ENCODE measurements at regions not wholly inside any gene's neighbourhood (a gene's known extent, or its start where the extent isn't known, plus 50 kb on each side); places are given as distances from the start of the nearest gene placed in this dataset.
"Not testable (repeated sequence)": the region's sequence is repeated elsewhere in the genome, so short reads cannot be mapped to it uniquely, and the experiment has no call there.

- no peak for DNase-seq
Observed at GRCh38 chr14:83533734-83534133, 1996.2 kb upstream of the FLRT2 start.

GRCh38 chr14:83534995-83535394 lies 1994.9 kb upstream of the FLRT2 start:
- DNase-seq, result no peak

- no peak for DNase-seq
Observed at GRCh38 chr14:83535444-83535843, 1994.5 kb upstream of the FLRT2 start.

GRCh38 chr14:83541147-83541546 lies 1988.8 kb upstream of the FLRT2 start:
- DNase-seq, result no peak

GRCh38 chr14:83548061-83548839 lies 1981.7 kb upstream of the FLRT2 start:
- DNase-seq, result no peak

- no peak for DNase-seq
Observed at GRCh38 chr14:83556065-83556464, 1973.9 kb upstream of the FLRT2 start.

GRCh38 chr14:83556746-83557453 lies 1973.0 kb upstream of the FLRT2 start:
- DNase-seq, result no peak

GRCh38 chr14:83558946-83559345 lies 1971.0 kb upstream of the FLRT2 start:
- no peak for DNase-seq

- DNase-seq, result no peak
Observed at GRCh38 chr14:83559721-83560120, 1970.2 kb upstream of the FLRT2 start.

GRCh38 chr14:83561261-83561660 lies 1968.7 kb upstream of the FLRT2 start:
- no peak for DNase-seq

- no peak for DNase-seq
Observed at GRCh38 chr14:83566567-83566966, 1963.4 kb upstream of the FLRT2 start.

GRCh38 chr14:83568141-83568540 lies 1961.8 kb upstream of the FLRT2 start:
- no peak for DNase-seq

GRCh38 chr14:83575301-83575700 lies 1954.6 kb upstream of the FLRT2 start:
- DNase-seq, result no peak

- DNase-seq, result no peak
Observed at GRCh38 chr14:83583201-83583600, 1946.7 kb upstream of the FLRT2 start.

GRCh38 chr14:83594874-83595273 lies 1935.1 kb upstream of the FLRT2 start:
- DNase-seq, result no peak

- no peak for DNase-seq
Observed at GRCh38 chr14:83607682-83608081, 1922.3 kb upstream of the FLRT2 start.

GRCh38 chr14:83611491-83611890 lies 1918.5 kb upstream of the FLRT2 start:
- no peak for DNase-seq

- no peak for DNase-seq
Observed at GRCh38 chr14:83611906-83612390, 1918.0 kb upstream of the FLRT2 start.

- no peak for DNase-seq
Observed at GRCh38 chr14:83614956-83615355, 1915.0 kb upstream of the FLRT2 start.

- no peak for DNase-seq
Observed at GRCh38 chr14:83624541-83624940, 1905.4 kb upstream of the FLRT2 start.

- DNase-seq, result peak; percentile 89
Observed at GRCh38 chr14:83632375-83632774, 1897.6 kb upstream of the FLRT2 start.

- no peak for DNase-seq
Observed at GRCh38 chr14:83638748-83639504, 1891.0 kb upstream of the FLRT2 start.

- not testable (repeated sequence) for DNase-seq
Observed at GRCh38 chr14:83639505-83639875, 1890.5 kb upstream of the FLRT2 start.

- no peak for DNase-seq
Observed at GRCh38 chr14:83646228-83646627, 1883.7 kb upstream of the FLRT2 start.
